PC-3 (cell line): ENCODE measurements at regions not wholly inside any gene's neighbourhood (a gene's known extent, or its start where the extent isn't known, plus 50 kb on each side); places are given as distances from the start of the nearest gene placed in this dataset.

Experiments used
- EZH2 ChIP-seq: fragments of 300-600 bp; sonication (generic); IDR thresholded peaks from one replicate; pipeline ENCODE4 v1.6.1; 2017; ENCODE audit warnings: antibody characterized with exemption, mild to moderate bottlenecking, low read length; ENCODE audit not compliant: unreplicated experiment
- EZH2phosphoT487 ChIP-seq: fragments of 300-600 bp; sonication (generic); IDR thresholded peaks from 2 replicates; pipeline ENCODE4 v1.6.1; 2018; ENCODE audit warnings: mild to moderate bottlenecking, antibody characterized with exemption, low read length, borderline replicate concordance
- TF ChIP-seq, protein P1 (sequence below): fragments of 300-600 bp; sonication (generic); conservative IDR thresholded peaks from 2 replicates; pipeline ENCODE4 v1.5.1; 2017; ENCODE audit warnings: antibody characterized with exemption, low read depth, mild to moderate bottlenecking, low read length

DNA sequence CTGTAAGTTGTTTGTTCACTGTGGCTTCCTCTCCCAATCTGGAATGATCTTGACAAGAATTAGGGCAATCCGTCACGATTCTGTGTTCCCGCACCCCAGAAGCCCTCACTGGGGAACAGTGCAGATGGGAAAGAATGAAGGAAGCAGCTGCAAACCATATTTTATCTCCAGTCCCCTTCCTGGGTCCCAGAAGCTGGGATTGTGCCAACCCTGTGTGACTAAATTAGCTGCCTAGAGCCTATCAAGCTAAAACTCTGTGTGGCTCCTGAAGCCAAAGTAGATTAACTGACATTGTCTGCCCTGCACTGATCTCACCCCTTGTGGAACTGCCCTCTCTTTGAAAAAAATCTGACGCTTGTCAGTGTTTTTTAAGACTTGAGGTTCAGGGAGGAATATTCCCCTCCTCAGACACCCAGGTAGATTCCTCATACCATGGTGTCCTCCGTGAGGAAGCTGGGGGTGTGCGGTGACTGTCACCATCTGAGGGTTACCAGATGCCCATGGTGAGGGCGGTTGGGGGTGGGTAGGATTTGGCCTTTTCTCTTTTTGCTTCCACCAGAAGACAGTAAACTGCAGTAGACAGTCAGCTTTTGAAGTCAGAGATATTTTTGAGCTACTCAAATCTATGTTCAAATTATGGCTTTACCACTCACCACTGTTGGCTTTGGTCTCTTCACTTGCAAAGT, 358.3 kb upstream of the TPM1 start:
- TF ChIP-seq, protein P1, sequence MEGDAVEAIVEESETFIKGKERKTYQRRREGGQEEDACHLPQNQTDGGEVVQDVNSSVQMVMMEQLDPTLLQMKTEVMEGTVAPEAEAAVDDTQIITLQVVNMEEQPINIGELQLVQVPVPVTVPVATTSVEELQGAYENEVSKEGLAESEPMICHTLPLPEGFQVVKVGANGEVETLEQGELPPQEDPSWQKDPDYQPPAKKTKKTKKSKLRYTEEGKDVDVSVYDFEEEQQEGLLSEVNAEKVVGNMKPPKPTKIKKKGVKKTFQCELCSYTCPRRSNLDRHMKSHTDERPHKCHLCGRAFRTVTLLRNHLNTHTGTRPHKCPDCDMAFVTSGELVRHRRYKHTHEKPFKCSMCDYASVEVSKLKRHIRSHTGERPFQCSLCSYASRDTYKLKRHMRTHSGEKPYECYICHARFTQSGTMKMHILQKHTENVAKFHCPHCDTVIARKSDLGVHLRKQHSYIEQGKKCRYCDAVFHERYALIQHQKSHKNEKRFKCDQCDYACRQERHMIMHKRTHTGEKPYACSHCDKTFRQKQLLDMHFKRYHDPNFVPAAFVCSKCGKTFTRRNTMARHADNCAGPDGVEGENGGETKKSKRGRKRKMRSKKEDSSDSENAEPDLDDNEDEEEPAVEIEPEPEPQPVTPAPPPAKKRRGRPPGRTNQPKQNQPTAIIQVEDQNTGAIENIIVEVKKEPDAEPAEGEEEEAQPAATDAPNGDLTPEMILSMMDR, result no peak
- no peak for TF ChIP-seq EZH2
- TF ChIP-seq EZH2phosphoT487, result no peak
